Panc1 (cell line): ENCODE measurements at regions not wholly inside any gene's neighbourhood (a gene's known extent, or its start where the extent isn't known, plus 50 kb on each side); places are given as distances from the start of the nearest gene placed in this dataset.

Experiments used
- ATAC-seq: fragments of 200-7000 bp; cut with Tn5 transposase; 2 replicates; pipeline ENCODE4 v1.9.1; 2020; ENCODE audit warnings: mild to moderate bottlenecking, moderate library complexity
- BruUV-seq: library from RNA; stranded (reverse); fragments of 400-500 nt; replicated peaks from 2 replicates; lab custom pipeline; 2021; lab: Mats Ljungman, UMichigan
- CTCF ChIA-PET: fragments of 300-600 bp; sonication (Branson Sonifier 250); formaldehyde crosslinking; loops from one replicate; lab custom pipeline; 2022; ENCODE audit warnings: antibody characterized with exemption; lab: Charles Lee
- POLR2A ChIA-PET: fragments of 300-600 bp; sonication (Branson Sonifier 250); formaldehyde crosslinking; loops from one replicate; lab custom pipeline; 2022; ENCODE audit warnings: antibody characterized with exemption; lab: Charles Lee
- DNase-seq: peaks from one replicate; pipeline ENCODE4 v3.0.0-alpha.2; 2010; ENCODE audit warnings: low read depth, low spot score
- H3K27ac ChIP-seq: 2 replicates; pipeline ENCODE4 v1.5.1; 2011; ENCODE audit warnings: mild to moderate bottlenecking, low read length, inconsistent platforms
- H3K27me3 ChIP-seq: fragments of 200-500 bp; sonication (Bioruptor generic); 2 replicates; pipeline ENCODE4 v1.6.0; 2014; ENCODE audit warnings: low read length, inconsistent platforms; ENCODE audit not compliant: control insufficient read depth, insufficient read depth
- H3K36me3 ChIP-seq: fragments of 200-500 bp; sonication (Bioruptor generic); 2 replicates; pipeline ENCODE4 v1.5.1; 2014; ENCODE audit warnings: inconsistent platforms, mild to moderate bottlenecking, low read length, moderate library complexity; ENCODE audit not compliant: control insufficient read depth, insufficient read depth
- H3K4me1 ChIP-seq: 2 replicates; pipeline ENCODE4 v1.5.1; 2011; ENCODE audit warnings: inconsistent platforms, mild to moderate bottlenecking, low read length, moderate library complexity; ENCODE audit not compliant: control insufficient read depth, insufficient read depth
- H3K4me3 ChIP-seq, 2 experiments: 2 replicates each; pipeline ENCODE4 v1.5.1; 2011 to 2012; ENCODE audit warnings: low read depth in 2 of 2, low read length in 2 of 2, mild to moderate bottlenecking in 2 of 2, inconsistent platforms in 1 of 2, moderate library complexity in 1 of 2
- H3K9me3 ChIP-seq: fragments of 200-500 bp; sonication (Bioruptor generic); 2 replicates; pipeline ENCODE4 v1.5.1; 2014; ENCODE audit warnings: low read depth, mild to moderate bottlenecking, inconsistent platforms, low read length, moderate library complexity; ENCODE audit not compliant: control insufficient read depth, insufficient read depth
- CTCF ChIP-seq: fragments of 450-650 bp; IDR thresholded peaks from 2 replicates; pipeline ENCODE4 v1.5.1; 2017; ENCODE audit warnings: mild to moderate bottlenecking
- POLR2AphosphoS5 ChIP-seq: IDR thresholded peaks from 2 replicates; pipeline ENCODE4 v1.6.1; 2012; ENCODE audit warnings: mild to moderate bottlenecking, low read depth, low read length, moderate library complexity
- SIN3A ChIP-seq: IDR thresholded peaks from 2 replicates; pipeline ENCODE4 v1.6.1; 2012; ENCODE audit warnings: low read depth, mild to moderate bottlenecking, low read length, moderate library complexity, borderline replicate concordance; ENCODE audit not compliant: insufficient read depth
- TCF7L2 ChIP-seq: IDR thresholded peaks from 2 replicates; pipeline ENCODE4 v1.6.1; 2011; ENCODE audit warnings: mild to moderate bottlenecking, low read depth, low read length, inconsistent platforms
- in situ Hi-C: cut with HindIII; loops from 2 replicates; pipeline ENCODE4 v1.10.0; 2016; ENCODE audit warnings: low sequenced_read_pairs, low pct_unique_long_range_greater_than_20kb
- intact Hi-C: fragments of 100-400 bp; cut with micrococcal nuclease; formaldehyde crosslinking; loops from one replicate; pipeline ENCODE4 v1.10.0; 2022; ENCODE audit not compliant: unreplicated experiment
- TF ChIP-seq, protein P1 (sequence below), 2 experiments: IDR thresholded peaks; 2 replicates each; pipeline ENCODE4 v1.6.1; 2011 to 2012; ENCODE audit warnings: low read depth in 2 of 2, control low read depth in 1 of 2, low read length in 1 of 2, mild to moderate bottlenecking in 1 of 2, moderate library complexity in 1 of 2; ENCODE audit not compliant: insufficient read depth in 1 of 2

GRCh38 chr18:57251747-57252146 lies 100.6 kb upstream of the ST8SIA3 start:
- no peak overlapping the region for H3K27ac ChIP-seq
- no peaks in the 10 kb centered on the region for H3K9me3 ChIP-seq
- intact Hi-C loops (no loop called here), in situ Hi-C loops (no loop called here)
- TF ChIP-seq SIN3A: no peak
- TF ChIP-seq, protein P1, sequence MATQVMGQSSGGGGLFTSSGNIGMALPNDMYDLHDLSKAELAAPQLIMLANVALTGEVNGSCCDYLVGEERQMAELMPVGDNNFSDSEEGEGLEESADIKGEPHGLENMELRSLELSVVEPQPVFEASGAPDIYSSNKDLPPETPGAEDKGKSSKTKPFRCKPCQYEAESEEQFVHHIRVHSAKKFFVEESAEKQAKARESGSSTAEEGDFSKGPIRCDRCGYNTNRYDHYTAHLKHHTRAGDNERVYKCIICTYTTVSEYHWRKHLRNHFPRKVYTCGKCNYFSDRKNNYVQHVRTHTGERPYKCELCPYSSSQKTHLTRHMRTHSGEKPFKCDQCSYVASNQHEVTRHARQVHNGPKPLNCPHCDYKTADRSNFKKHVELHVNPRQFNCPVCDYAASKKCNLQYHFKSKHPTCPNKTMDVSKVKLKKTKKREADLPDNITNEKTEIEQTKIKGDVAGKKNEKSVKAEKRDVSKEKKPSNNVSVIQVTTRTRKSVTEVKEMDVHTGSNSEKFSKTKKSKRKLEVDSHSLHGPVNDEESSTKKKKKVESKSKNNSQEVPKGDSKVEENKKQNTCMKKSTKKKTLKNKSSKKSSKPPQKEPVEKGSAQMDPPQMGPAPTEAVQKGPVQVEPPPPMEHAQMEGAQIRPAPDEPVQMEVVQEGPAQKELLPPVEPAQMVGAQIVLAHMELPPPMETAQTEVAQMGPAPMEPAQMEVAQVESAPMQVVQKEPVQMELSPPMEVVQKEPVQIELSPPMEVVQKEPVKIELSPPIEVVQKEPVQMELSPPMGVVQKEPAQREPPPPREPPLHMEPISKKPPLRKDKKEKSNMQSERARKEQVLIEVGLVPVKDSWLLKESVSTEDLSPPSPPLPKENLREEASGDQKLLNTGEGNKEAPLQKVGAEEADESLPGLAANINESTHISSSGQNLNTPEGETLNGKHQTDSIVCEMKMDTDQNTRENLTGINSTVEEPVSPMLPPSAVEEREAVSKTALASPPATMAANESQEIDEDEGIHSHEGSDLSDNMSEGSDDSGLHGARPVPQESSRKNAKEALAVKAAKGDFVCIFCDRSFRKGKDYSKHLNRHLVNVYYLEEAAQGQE (IDR thresholded peaks at IDR 0.05; ENCODE audit: insufficient read depth in 1 of 2, low read depth in 2 of 2, low read length in 1 of 2): no peak
- TF ChIP-seq CTCF: no peak
- TF ChIP-seq POLR2AphosphoS5: no peak
- no peak for TF ChIP-seq TCF7L2
- no peaks in the 10 kb centered on the region for H3K27me3 ChIP-seq
- no TSS peak for BruUV-seq
- no peak for ATAC-seq
- DNase-seq: no peak
- H3K36me3 ChIP-seq: no peaks in the 10 kb centered on the region
- H3K4me3 ChIP-seq: no peak overlapping the region
- no peaks in the 10 kb centered on the region for H3K4me1 ChIP-seq
- ChIA-PET CTCF (no interaction called here), POLR2A (no interaction called here)

DNA sequence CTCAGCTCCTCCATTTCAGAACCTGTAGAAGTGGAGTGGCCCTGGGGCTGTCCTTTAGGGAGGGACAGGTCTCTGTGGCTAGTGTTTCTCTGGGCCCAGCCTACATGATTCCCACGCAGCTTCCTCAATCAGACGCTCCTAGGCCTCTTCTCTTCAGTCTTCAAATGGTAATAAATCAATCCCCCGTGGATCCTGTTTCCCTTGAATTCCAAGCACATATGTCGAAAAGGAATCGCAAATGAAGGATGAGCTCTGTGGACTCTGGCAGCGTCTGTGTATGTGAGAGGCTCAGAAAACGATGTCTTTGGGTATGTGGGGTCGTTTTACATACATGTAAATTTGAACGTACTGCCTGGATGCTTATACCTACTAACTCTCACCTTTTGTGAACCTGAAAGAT lies 98.5 kb upstream of the ST8SIA3 start:
- CTCF ChIA-PET: no interaction called here
- H3K27ac ChIP-seq: no peak overlapping the region

More for the DNA sequence above, 98.5 kb upstream of the ST8SIA3 start:
- Histone ChIP-seq H3K4me1 (no peaks in the 10 kb centered on the region), H3K36me3 (no peaks in the 10 kb centered on the region), H3K4me3 (no peak overlapping the region), H3K9me3 (no peaks in the 10 kb centered on the region), H3K27me3 (no peaks in the 10 kb centered on the region)
- no TSS peak for BruUV-seq
- POLR2A ChIA-PET: no interaction called here
- intact Hi-C loops (no loop called here), in situ Hi-C loops (no loop called here)
- ATAC-seq: no peak
- DNase-seq: no peak
- no peak for TF ChIP-seq TCF7L2
- TF ChIP-seq, protein P1 (IDR thresholded peaks at IDR 0.05; ENCODE audit: insufficient read depth in 1 of 2, low read depth in 2 of 2, low read length in 1 of 2): no peak
- no peak for TF ChIP-seq CTCF
- TF ChIP-seq POLR2AphosphoS5: no peak
- no peak for TF ChIP-seq SIN3A
